A549 (cell line): ENCODE measurements at regions not wholly inside any gene's neighbourhood (a gene's known extent, or its start where the extent isn't known, plus 50 kb on each side); places are given as distances from the start of the nearest gene placed in this dataset.

Source experiments
- ATAC-seq, 2 experiments: fragments of 200-7000 bp in 1 of 2; fragments of >200 bp in 1 of 2; cut with Nextera tagmentation in 1 of 2; cut with Tn5 transposase in 1 of 2; 3 replicates each; pipeline versions ENCODE4 v1.8.0 to v1.9.1; 2018 to 2020; ENCODE audit warnings: mild to moderate bottlenecking in 1 of 2, moderate library complexity in 1 of 2
- CTCF ChIA-PET: fragments of 300-600 bp; sonication (Branson Sonifier 250); formaldehyde crosslinking; extraction: SDS; loops from one replicate; lab custom pipeline; 2021; ENCODE audit warnings: antibody characterized with exemption, inconsistent platforms; lab: Yijun Ruan, JAX
- POLR2A ChIA-PET: fragments of 350-600 bp; formaldehyde crosslinking; extraction: SDS; loops from one replicate; lab custom pipeline; 2021; ENCODE audit warnings: antibody characterized with exemption, inconsistent platforms; lab: Yijun Ruan, JAX
- DNase-seq, 2 experiments: peaks; one replicate each; pipeline versions ENCODE4 v3.0.0 to v3.0.0-alpha.2; 2011 to 2016; ENCODE audit warnings: low read depth in 1 of 2, low spot score in 1 of 2
- FAIRE-seq: peaks from 2 replicates; lab custom pipeline; 2011; peaks lifted over from hg19 to GRCh38; lab: Jason Lieb, UNC
- H3K27ac ChIP-seq, 2 experiments: fragments of >200 bp; sonication (Bioruptor Twin); formaldehyde crosslinking; 3 replicates each; pipeline ENCODE4 v1.5.1; 2016 to 2017
- H3K4me1 ChIP-seq: fragments of >200 bp; sonication (Bioruptor Twin); formaldehyde crosslinking; 3 replicates; pipeline ENCODE4 v1.6.1; 2016
- H3K4me2 ChIP-seq: fragments of >200 bp; sonication (Bioruptor Twin); formaldehyde crosslinking; 3 replicates; pipeline ENCODE4 v1.6.1; 2016
- H3K4me3 ChIP-seq: fragments of >200 bp; sonication (Bioruptor Twin); formaldehyde crosslinking; 3 replicates; pipeline ENCODE4 v1.5.1; 2016
- H3K9me3 ChIP-seq: fragments of >200 bp; sonication (Bioruptor Twin); formaldehyde crosslinking; 3 replicates; pipeline ENCODE4 v1.6.1; 2016
- CHD2 ChIP-seq: fragments of 150-350 bp; IDR thresholded peaks from 2 replicates; pipeline ENCODE4 v1.6.1; 2014; ENCODE audit warnings: low read length; ENCODE audit not compliant: partially characterized antibody
- EP300 ChIP-seq, 2 experiments: fragments of >200 bp; sonication (Bioruptor Twin); formaldehyde crosslinking; IDR thresholded peaks; 2 replicates in 1 of 2; 3 replicates in 1 of 2; pipeline ENCODE4 v1.6.1; 2016 to 2017
- ESRRA ChIP-seq: fragments of 150-350 bp; IDR thresholded peaks from 2 replicates; pipeline ENCODE4 v1.6.1; 2014; ENCODE audit warnings: mild to moderate bottlenecking, low read length, borderline replicate concordance
- FOXS1 ChIP-seq: fragments of 250-450 bp; sonication (Bioruptor Pico); IDR thresholded peaks from 2 replicates; pipeline ENCODE4 v1.5.0; 2020; ENCODE audit warnings: mild to moderate bottlenecking, moderate library complexity
- GATA3 ChIP-seq: IDR thresholded peaks from 2 replicates; pipeline ENCODE4 v1.6.1; 2012; ENCODE audit warnings: borderline replicate concordance
- HEYL ChIP-seq: fragments of 250-450 bp; sonication (Bioruptor Pico); IDR thresholded peaks from 2 replicates; pipeline ENCODE4 v1.8.0; 2021; ENCODE audit warnings: mild to moderate bottlenecking, moderate library complexity
- HOXB5 ChIP-seq: fragments of 250-450 bp; sonication (Bioruptor Pico); IDR thresholded peaks from 2 replicates; pipeline ENCODE4 v1.5.0; 2020; ENCODE audit warnings: mild to moderate bottlenecking, moderate library complexity
- JUNB ChIP-seq: fragments of >200 bp; sonication (Bioruptor Twin); formaldehyde crosslinking; IDR thresholded peaks from 2 replicates; pipeline ENCODE4 v1.6.1; 2016
- KDM5A ChIP-seq: fragments of 200-600 bp; sonication (generic); IDR thresholded peaks from 2 replicates; pipeline ENCODE4 v1.6.1; 2016; ENCODE audit warnings: antibody characterized with exemption, mild to moderate bottlenecking
- MAX ChIP-seq: IDR thresholded peaks from 2 replicates; pipeline ENCODE4 v1.6.1; 2012
- MAZ ChIP-seq: fragments of 150-350 bp; IDR thresholded peaks from 2 replicates; pipeline ENCODE4 v1.6.1; 2014; ENCODE audit warnings: antibody characterized with exemption, low read depth, low read length, borderline replicate concordance
- MYC ChIP-seq: IDR thresholded peaks from 2 replicates; pipeline ENCODE4 v1.6.1; 2012; ENCODE audit warnings: mild to moderate bottlenecking, inconsistent platforms, low read length, improper control_type of control experiment, borderline replicate concordance
- POLR2AphosphoS2 ChIP-seq: conservative IDR thresholded peaks from 2 replicates; pipeline ENCODE4 v1.6.1; 2012; ENCODE audit warnings: low read length, improper control_type of control experiment, inconsistent platforms
- SMC3 ChIP-seq: fragments of >200 bp; sonication (Bioruptor Twin); formaldehyde crosslinking; IDR thresholded peaks from 3 replicates; pipeline ENCODE4 v1.6.1; 2018; ENCODE audit warnings: inconsistent platforms
- USF2 ChIP-seq: fragments of 450-650 bp; IDR thresholded peaks from 2 replicates; pipeline ENCODE4 v1.6.1; 2014; ENCODE audit warnings: antibody characterized with exemption
- ZNF302 ChIP-seq: fragments of 250-450 bp; sonication (Bioruptor Pico); IDR thresholded peaks from 2 replicates; pipeline ENCODE4 v1.9.0; 2021; ENCODE audit warnings: inconsistent platforms, mild to moderate bottlenecking, moderate library complexity
- WGBS: methylation state at CpG from one replicate; pipeline ENCODE4 v1.1.6; 2017; ENCODE audit errors: missing lambda C conversion rate; 5-methylcytosine and 5-hydroxymethylcytosine counted together
- TF ChIP-seq, protein P1 (sequence below): fragments of 250-450 bp; sonication (Bioruptor Pico); IDR thresholded peaks from 2 replicates; pipeline ENCODE4 v1.5.0; 2021; ENCODE audit warnings: mild to moderate bottlenecking, moderate library complexity, borderline replicate concordance

GRCh38 chr16:11493531-11493929, 93.2 kb downstream of the LITAF start (continued):
- TF ChIP-seq USF2 = no peak
- no peak for TF ChIP-seq MAZ
- TF ChIP-seq POLR2AphosphoS2 = no peak
- TF ChIP-seq FOXS1 (CRISPR knock-in tag) = no peak

DNA sequence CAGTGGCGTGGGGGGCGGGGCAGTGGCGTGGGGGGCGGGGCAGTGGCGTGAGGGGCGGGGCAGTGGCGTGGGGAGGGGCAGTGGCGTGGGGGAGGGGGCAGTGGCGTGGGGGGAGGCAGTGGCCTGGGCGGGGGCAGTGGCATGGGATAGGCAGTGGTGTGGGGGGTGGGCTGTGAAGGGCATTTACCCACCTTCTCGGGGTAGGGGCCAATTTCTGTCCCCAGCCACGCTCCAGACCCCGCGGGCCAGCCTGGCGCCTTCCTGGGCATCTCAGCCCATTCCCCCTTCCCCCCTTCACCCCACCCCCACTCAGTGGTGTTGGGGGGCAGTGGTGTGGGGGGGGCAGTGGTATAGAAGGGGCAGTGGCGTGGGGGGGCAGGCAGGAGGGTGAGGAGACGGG, 92.7 kb downstream of the LITAF start:
- 71% methylated on average over 1 of the region's 17 CpGs for WGBS
- FAIRE-seq (no peak), DNase-seq (no peak)
- CTCF ChIA-PET = interaction anchor here (1.4 kb wide), 1 partner anchor 12 kb away, joined by 3 read pairs; no protein-coding TSS in a partner anchor
- TF ChIP-seq CHD2 (no peak), KDM5A (no peak)
- TF ChIP-seq, all 56 proteins: peak for 0
- POLR2A ChIA-PET = no interaction called here
- no peak for ATAC-seq
- Histone ChIP-seq H3K4me2 (no peak overlapping the region; the same call in 2 of the 3 replicates), H3K9me3 (peaks cover 11% of the 10 kb centered on the region), H3K4me3 (no peak overlapping the region), H3K4me1 (peaks cover 50% of the 10 kb centered on the region), H3K27ac (peak overlapping the region; percentile 88 to 89)

GRCh38 chr16:11494433-11494832, 92.3 kb downstream of the LITAF start:
- Histone ChIP-seq H3K4me3 (no peak overlapping the region), H3K4me1 (peaks cover 54% of the 10 kb centered on the region), H3K4me2 (no peak overlapping the region; the same call in 2 of the 3 replicates), H3K9me3 (peaks cover 11% of the 10 kb centered on the region), H3K27ac (peak overlapping the region; percentile 88 to 89)
- ChIA-PET POLR2A (no interaction called here), CTCF (interaction anchor here (0.6 to 1.5 kb wide), 4 partner anchors 12 to 98 kb away, joined by 3 read pairs; no protein-coding TSS in a partner anchor)
- no peak for DNase-seq
- no peak for TF ChIP-seq SMC3
- TF ChIP-seq ZNF302 = no peak
- no peak for TF ChIP-seq FOXS1 (CRISPR knock-in tag)
- TF ChIP-seq, protein P1, sequence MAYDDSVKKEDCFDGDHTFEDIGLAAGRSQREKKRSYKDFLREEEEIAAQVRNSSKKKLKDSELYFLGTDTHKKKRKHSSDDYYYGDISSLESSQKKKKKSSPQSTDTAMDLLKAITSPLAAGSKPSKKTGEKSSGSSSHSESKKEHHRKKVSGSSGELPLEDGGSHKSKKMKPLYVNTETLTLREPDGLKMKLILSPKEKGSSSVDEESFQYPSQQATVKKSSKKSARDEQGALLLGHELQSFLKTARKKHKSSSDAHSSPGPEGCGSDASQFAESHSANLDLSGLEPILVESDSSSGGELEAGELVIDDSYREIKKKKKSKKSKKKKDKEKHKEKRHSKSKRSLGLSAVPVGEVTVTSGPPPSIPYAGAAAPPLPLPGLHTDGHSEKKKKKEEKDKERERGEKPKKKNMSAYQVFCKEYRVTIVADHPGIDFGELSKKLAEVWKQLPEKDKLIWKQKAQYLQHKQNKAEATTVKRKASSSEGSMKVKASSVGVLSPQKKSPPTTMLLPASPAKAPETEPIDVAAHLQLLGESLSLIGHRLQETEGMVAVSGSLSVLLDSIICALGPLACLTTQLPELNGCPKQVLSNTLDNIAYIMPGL (CRISPR knock-in tag) = no peak
- no peak for TF ChIP-seq ESRRA
- TF ChIP-seq JUNB = no peak
- TF ChIP-seq MAZ = no peak
- 79% methylated on average over 10 of the region's 12 CpGs for WGBS
- no peak for FAIRE-seq
- no peak for ATAC-seq

DNA sequence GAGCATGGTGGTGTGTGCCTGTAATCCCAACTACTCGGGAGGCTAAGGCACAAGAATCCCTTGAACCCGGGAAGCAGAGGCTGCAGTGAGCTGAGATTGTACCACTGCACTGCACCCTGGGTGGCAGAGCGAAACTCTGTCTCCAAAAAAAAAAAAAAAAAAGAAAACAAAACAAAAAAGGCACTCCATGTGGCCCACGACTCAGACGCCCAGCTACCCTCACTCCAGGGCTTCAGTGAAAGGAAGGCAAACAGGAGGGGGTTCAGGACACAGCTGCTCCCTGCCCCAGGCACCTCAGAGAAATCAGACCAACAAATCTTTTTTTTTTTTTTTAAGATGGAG, 91.7 kb downstream of the LITAF start:
- ATAC-seq (no peak), FAIRE-seq (no peak), DNase-seq (no peak)
- H3K9me3 ChIP-seq = peaks cover 11% of the 10 kb centered on the region
- peaks cover 59% of the 10 kb centered on the region for H3K4me1 ChIP-seq
- peak overlapping the region; percentile 88 to 89 for H3K27ac ChIP-seq
- ChIA-PET POLR2A (interaction anchor here (0.7 kb wide), 1 partner anchor 37 kb away, joined by 4 read pairs; no protein-coding TSS in a partner anchor), CTCF (interaction anchor here (0.6 to 1.5 kb wide), 5 partner anchors 11 to 99 kb away, joined by 3 read pairs; no protein-coding TSS in a partner anchor)
- H3K4me3 ChIP-seq = no peak overlapping the region
- H3K4me2 ChIP-seq = peak overlapping the region; percentile 48; the same call in 2 of the 3 replicates
- no peak for TF ChIP-seq ESRRA
- TF ChIP-seq HEYL = no peak
- TF ChIP-seq EP300 (IDR thresholded peaks at IDR 0.05) = no peak
- TF ChIP-seq MYC = no peak
- no peak for TF ChIP-seq MAX
- no peak for TF ChIP-seq HOXB5 (CRISPR knock-in tag)
- no peak for TF ChIP-seq GATA3
- 65% methylated on average over 5 of the region's 5 CpGs for WGBS
